ENCODE measurements at regions not wholly inside any gene's neighbourhood (a gene's known extent, or its start where the extent isn't known, plus 50 kb on each side); places are given as distances from the start of the nearest gene placed in this dataset.

GRCh38 chr15:66965201-66965900 lies 100.1 kb upstream of the SMAD3 start:
- H4K20me1 ChIP-seq (ENCODE audit: insufficient read depth): no peaks in the 10 kb centered on the region
- CTCF ChIA-PET: no interaction called here
- H3K9ac ChIP-seq (ENCODE audit: low read length): no peak overlapping the region
- no peak overlapping the region for H3K4me2 ChIP-seq (ENCODE audit: low read length)
- peaks cover 0 to 5% of the 10 kb centered on the region in 2 experiments; a peak in 1 of 4 replicates for H3K4me1 ChIP-seq (ENCODE audit: control insufficient read depth in 1 of 2, insufficient read depth in 2 of 2, low read length in 2 of 2)
- no peak overlapping the region for H3K27ac ChIP-seq (ENCODE audit: low read depth, low read length)
- no peak overlapping the region for H2AFZ ChIP-seq (ENCODE audit: low read depth, low read length, poor library complexity, severe bottlenecking)
- H3K36me3 ChIP-seq (ENCODE audit: control insufficient read depth in 1 of 2, insufficient read depth in 2 of 2, low read length in 2 of 2): no peaks in the 10 kb centered on the region
- no peak for ATAC-seq
- BruUV-seq (replicated peaks): no TSS peak
- POLR2A ChIA-PET: no interaction called here
- RAD21 ChIA-PET (ENCODE audit: low non-redundant PET in 1 of 2, low total read pairs in 2 of 2, uncharacterized antibody in 2 of 2, unreplicated experiment in 2 of 2): no interaction called here
- H3K9me2 ChIP-seq (ENCODE audit: insufficient read depth): no peaks in the 10 kb centered on the region
- DNase-seq (ENCODE audit: low read depth, low spot score): no peak
- H3K4me3 ChIP-seq (replicated peaks in 1 of 2; ENCODE audit: low read depth in 1 of 2, low read length in 2 of 2): no peak overlapping the region
- no peaks in the 10 kb centered on the region for H3K9me3 ChIP-seq (ENCODE audit: control insufficient read depth in 1 of 2, insufficient read depth in 1 of 2, low read depth in 1 of 2, low read length in 2 of 2)
- intact Hi-C loops (cut with micrococcal nuclease): loop anchor here (5.0 kb wide), 1 partner anchor 102 kb away; the partner anchor contains the start of gene SMAD3
- H3K27me3 ChIP-seq (ENCODE audit: insufficient read depth, low read length): no peaks in the 10 kb centered on the region
- no peaks in the 10 kb centered on the region for H3K79me2 ChIP-seq (ENCODE audit: insufficient read depth, low read length)
- TF ChIP-seq POLR2AphosphoS5 (IDR thresholded peaks at IDR 0.05; ENCODE audit: low read depth, low read length) (no peak), SRF (IDR thresholded peaks at IDR 0.05; ENCODE audit: low read depth) (no peak), ZFX (IDR thresholded peaks at IDR 0.05) (no peak), FOSL1 (IDR thresholded peaks at IDR 0.05; ENCODE audit: low read depth) (no peak), RAD21 (IDR thresholded peaks at IDR 0.05; ENCODE audit: low read depth) (no peak)

- H3K36me3 ChIP-seq (ENCODE audit: control insufficient read depth in 1 of 2, insufficient read depth in 2 of 2, low read length in 2 of 2): no peaks in the 10 kb centered on the region
- POLR2A ChIA-PET: no interaction called here
- no peaks in the 10 kb centered on the region for H4K20me1 ChIP-seq (ENCODE audit: insufficient read depth)
- no peak overlapping the region for H3K27ac ChIP-seq (ENCODE audit: low read depth, low read length)
- H3K4me1 ChIP-seq (ENCODE audit: control insufficient read depth in 1 of 2, insufficient read depth in 2 of 2, low read length in 2 of 2): peaks cover 0 to 3% of the 10 kb centered on the region in 2 experiments; a peak in 1 of 4 replicates
- peak; percentile 68 for ATAC-seq
- H2AFZ ChIP-seq (ENCODE audit: low read depth, low read length, poor library complexity, severe bottlenecking): no peak overlapping the region
- peak; percentile 57 for TF ChIP-seq RAD21 (IDR thresholded peaks at IDR 0.05; ENCODE audit: low read depth)
- TF ChIP-seq EZH2 (IDR thresholded peaks at IDR 0.05): no peak
- no peak for TF ChIP-seq CEBPB (IDR thresholded peaks at IDR 0.05; ENCODE audit: low read depth)
- TF ChIP-seq POLR2AphosphoS5 (IDR thresholded peaks at IDR 0.05; ENCODE audit: low read depth, low read length): no peak
- no peak for TF ChIP-seq TCF7L2 (IDR thresholded peaks at IDR 0.05; ENCODE audit: borderline replicate concordance, extremely low read depth, insufficient read depth, insufficient read length)
- no peak for TF ChIP-seq EGR1 (IDR thresholded peaks at IDR 0.05; ENCODE audit: low read depth)
- TF ChIP-seq CBX3 (IDR thresholded peaks at IDR 0.05; ENCODE audit: low read depth): peak; percentile 44; the same call in 1 of the 2 replicates
- peak; percentile 19 to 61 (median 37); a peak in 4 of 6 replicates for TF ChIP-seq CTCF (IDR thresholded peaks at IDR 0.05 in 2 of 3, conservative IDR thresholded peaks at IDR 0.05 in 1 of 3; ENCODE audit: borderline replicate concordance in 1 of 3, insufficient read depth in 1 of 3, low read depth in 2 of 3, low read length in 2 of 3)
- H3K9me2 ChIP-seq (ENCODE audit: insufficient read depth): no peaks in the 10 kb centered on the region
- RAD21 ChIA-PET (ENCODE audit: low non-redundant PET in 1 of 2, low total read pairs in 2 of 2, uncharacterized antibody in 2 of 2, unreplicated experiment in 2 of 2): no interaction called here
- intact Hi-C loops (cut with micrococcal nuclease): loop anchor here (5.0 kb wide), 1 partner anchor 101 kb away; the partner anchor contains the start of gene SMAD3
- no peak overlapping the region for H3K4me3 ChIP-seq (replicated peaks in 1 of 2; ENCODE audit: low read depth in 1 of 2, low read length in 2 of 2)
- no peaks in the 10 kb centered on the region for H3K79me2 ChIP-seq (ENCODE audit: insufficient read depth, low read length)
- CTCF ChIA-PET: no interaction called here
- no peaks in the 10 kb centered on the region for H3K9me3 ChIP-seq (ENCODE audit: control insufficient read depth in 1 of 2, insufficient read depth in 1 of 2, low read depth in 1 of 2, low read length in 2 of 2)
- DNase-seq (ENCODE audit: low read depth, low spot score): peak; percentile 15
- H3K27me3 ChIP-seq (ENCODE audit: insufficient read depth, low read length): no peaks in the 10 kb centered on the region
- H3K4me2 ChIP-seq (ENCODE audit: low read length): no peak overlapping the region
- BruUV-seq (replicated peaks): no TSS peak
- H3K9ac ChIP-seq (ENCODE audit: low read length): no peak overlapping the region
Measured at GRCh38 chr15:66966256-66966655, 99.1 kb upstream of the SMAD3 start.
